GM23338 (cell line): ENCODE measurements at regions not wholly inside any gene's neighbourhood (a gene's known extent, or its start where the extent isn't known, plus 50 kb on each side); places are given as distances from the start of the nearest gene placed in this dataset.
A peak's percentile ranks its signal among the peaks of the same experiment; 100 is the strongest.

ENCODE experiments used
- ATAC-seq: fragments of 200-7000 bp; cut with Tn5 transposase; 3 replicates; pipeline ENCODE4 v1.9.1; 2020
- DNase-seq: peaks from one replicate; pipeline ENCODE4 v3.0.0-alpha.2; 2015; ENCODE audit warnings: low spot score
- H2AFZ ChIP-seq: fragments of 200-600 bp; sonication (generic); 2 replicates; pipeline ENCODE4 v1.8.0; 2016; ENCODE audit warnings: antibody characterized with exemption, mild to moderate bottlenecking, moderate library complexity
- H3F3A ChIP-seq: fragments of 200-600 bp; sonication (generic); replicated peaks from 2 replicates; pipeline ENCODE4 v1.8.0; 2017; ENCODE audit warnings: antibody characterized with exemption, mixed run types, low read depth
- H3K27ac ChIP-seq: fragments of 200-600 bp; sonication (generic); 2 replicates; pipeline ENCODE4 v1.6.1; 2016; ENCODE audit warnings: low read depth
- H3K27me3 ChIP-seq: fragments of 200-600 bp; sonication (generic); 2 replicates; pipeline ENCODE4 v1.8.0; 2016; ENCODE audit warnings: mild to moderate bottlenecking, mixed run types, moderate library complexity; ENCODE audit not compliant: insufficient read depth
- H3K36me3 ChIP-seq: fragments of 200-600 bp; sonication (generic); 2 replicates; pipeline ENCODE4 v1.8.0; 2016; ENCODE audit warnings: mild to moderate bottlenecking; ENCODE audit not compliant: insufficient read depth
- H3K4me1 ChIP-seq: fragments of 200-600 bp; sonication (generic); 2 replicates; pipeline ENCODE4 v1.8.0; 2016; ENCODE audit warnings: mild to moderate bottlenecking, moderate library complexity; ENCODE audit not compliant: insufficient read depth
- H3K4me2 ChIP-seq: fragments of 200-600 bp; sonication (generic); 2 replicates; pipeline ENCODE4 v1.7.1; 2017; ENCODE audit warnings: mixed run types
- H3K4me3 ChIP-seq: fragments of 200-600 bp; sonication (generic); 2 replicates; pipeline ENCODE4 v1.6.1; 2016; ENCODE audit warnings: mixed run types
- H3K79me2 ChIP-seq: fragments of 200-600 bp; sonication (generic); replicated peaks from 2 replicates; pipeline ENCODE4 v1.8.0; 2017; ENCODE audit warnings: mild to moderate bottlenecking; ENCODE audit not compliant: insufficient read depth
- H3K9me2 ChIP-seq: fragments of 200-600 bp; sonication (generic); 2 replicates; pipeline ENCODE4 v1.8.0; 2017; ENCODE audit not compliant: insufficient read depth
- H4K20me1 ChIP-seq: fragments of 200-600 bp; sonication (generic); replicated peaks from 2 replicates; pipeline ENCODE4 v1.8.0; 2017; ENCODE audit warnings: mild to moderate bottlenecking; ENCODE audit not compliant: insufficient read depth
- H3K27ac Mint-ChIP-seq: 2 replicates; pipeline ENCODE4 v1.8.0; 2020; ENCODE audit warnings: inconsistent platforms, mild to moderate bottlenecking, moderate library complexity, mixed read lengths
- H3K27me3 Mint-ChIP-seq: 3 replicates; pipeline ENCODE4 v1.8.0; 2022; ENCODE audit warnings: low read depth, mild to moderate bottlenecking, moderate library complexity, mixed read lengths, inconsistent platforms; ENCODE audit not compliant: insufficient read depth, poor library complexity
- H3K36me3 Mint-ChIP-seq: 3 replicates; pipeline ENCODE4 v1.8.0; 2021; ENCODE audit warnings: low read depth, mild to moderate bottlenecking, inconsistent platforms, moderate library complexity, mixed read lengths
- H3K4me1 Mint-ChIP-seq: 3 replicates; pipeline ENCODE4 v1.8.0; 2020; ENCODE audit warnings: mild to moderate bottlenecking, inconsistent platforms, mixed read lengths
- H3K4me3 Mint-ChIP-seq: 3 replicates; pipeline ENCODE4 v1.8.0; 2021; ENCODE audit warnings: moderate library complexity, mild to moderate bottlenecking, inconsistent platforms, mixed read lengths
- H3K9me3 Mint-ChIP-seq: 3 replicates; pipeline ENCODE4 v1.8.0; 2020; ENCODE audit warnings: moderate library complexity, mild to moderate bottlenecking, inconsistent platforms, mixed read lengths
- CREB1 ChIP-seq: fragments of 250-450 bp; sonication (Bioruptor Pico); IDR thresholded peaks from 2 replicates; pipeline ENCODE4 v1.5.0; 2020; ENCODE audit warnings: low read depth, mild to moderate bottlenecking, moderate library complexity
- EZH2 ChIP-seq: fragments of 200-600 bp; sonication (generic); IDR thresholded peaks from one replicate; pipeline ENCODE4 v1.8.0; 2017; ENCODE audit warnings: antibody characterized with exemption, mild to moderate bottlenecking, low read depth; ENCODE audit not compliant: unreplicated experiment
- EZH2phosphoT487 ChIP-seq: fragments of 200-600 bp; sonication (generic); IDR thresholded peaks from one replicate; pipeline ENCODE4 v1.8.1; 2018; ENCODE audit warnings: antibody characterized with exemption; ENCODE audit not compliant: unreplicated experiment
- JUNB ChIP-seq: IDR thresholded peaks from one replicate; pipeline ENCODE4 v1.6.1; 2016; ENCODE audit warnings: antibody characterized with exemption; ENCODE audit not compliant: unreplicated experiment
- NANOG ChIP-seq: IDR thresholded peaks from 2 replicates; pipeline ENCODE4 v1.6.1; 2016; ENCODE audit warnings: antibody characterized with exemption, borderline replicate concordance
- POLR2AphosphoS5 ChIP-seq: IDR thresholded peaks from 2 replicates; pipeline ENCODE4 v1.6.1; 2016; ENCODE audit warnings: antibody characterized with exemption, low read depth
- STAT1 ChIP-seq: IDR thresholded peaks from one replicate; pipeline ENCODE4 v1.6.1; 2016; ENCODE audit warnings: antibody characterized with exemption; ENCODE audit not compliant: unreplicated experiment
- ZNF114 ChIP-seq: fragments of 250-450 bp; sonication (Bioruptor Pico); IDR thresholded peaks from 2 replicates; pipeline ENCODE4 v1.5.0; 2020; ENCODE audit warnings: mild to moderate bottlenecking, moderate library complexity
- ZNF331 ChIP-seq: fragments of 250-450 bp; sonication (Bioruptor Pico); IDR thresholded peaks from 2 replicates; pipeline ENCODE4 v1.5.0; 2020; ENCODE audit warnings: low read depth, mild to moderate bottlenecking, moderate library complexity
- TF ChIP-seq, protein P1 (sequence below), 2 experiments: fragments of 200-600 bp in 1 of 2; sonication (generic) in 1 of 2; conservative IDR thresholded peaks; 2 replicates each; pipeline versions ENCODE4 v1.5.1 to v1.6.1; 2016 to 2017; ENCODE audit warnings: antibody characterized with exemption in 2 of 2, low read depth in 2 of 2, mild to moderate bottlenecking in 2 of 2, moderate library complexity in 1 of 2
- TF ChIP-seq, protein P2 (sequence below): IDR thresholded peaks from one replicate; pipeline ENCODE4 v1.6.1; 2018; ENCODE audit warnings: antibody characterized with exemption; ENCODE audit not compliant: unreplicated experiment
- TF ChIP-seq, protein P3 (sequence below): IDR thresholded peaks from 2 replicates; pipeline ENCODE4 v1.6.1; 2016; ENCODE audit warnings: antibody characterized with exemption
- TF ChIP-seq, protein P4 (sequence below): fragments of 250-450 bp; sonication (Bioruptor Pico); IDR thresholded peaks from 2 replicates; pipeline ENCODE4 v1.5.0; 2020; ENCODE audit warnings: mild to moderate bottlenecking, moderate library complexity

DNA sequence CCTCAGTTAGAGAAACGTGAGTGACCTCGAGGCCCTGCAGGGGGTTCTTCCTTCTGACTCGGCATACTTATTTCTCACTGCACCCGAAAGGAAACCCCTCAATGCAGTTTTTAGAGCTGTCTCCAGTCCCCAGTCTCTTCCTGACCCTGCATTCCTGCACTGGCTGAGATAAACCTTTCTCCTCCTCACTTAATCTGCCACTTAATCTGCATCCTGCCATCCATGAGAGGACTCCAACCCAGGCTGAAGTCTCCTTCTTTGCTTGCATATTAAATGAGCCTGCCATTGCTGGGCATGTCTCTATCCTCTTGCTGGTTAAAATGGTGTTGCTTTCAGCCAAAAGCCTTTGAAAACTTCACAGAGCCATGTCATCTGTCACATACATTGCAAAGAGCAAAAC is 125.6 kb upstream of the GATA6 start:
- Histone ChIP-seq H4K20me1 (no peaks in the 10 kb centered on the region), H3K27me3 (no peaks in the 10 kb centered on the region), H3K27ac (no peak overlapping the region), H3K79me2 (no peaks in the 10 kb centered on the region), H3K4me3 (no peak overlapping the region), H3K36me3 (no peaks in the 10 kb centered on the region), H3F3A (no peaks in the 10 kb centered on the region), H3K4me2 (no peak overlapping the region), H3K4me1 (peaks cover 6% of the 10 kb centered on the region; the same call in 1 of the 2 replicates), H3K9me2 (no peaks in the 10 kb centered on the region), H2AFZ (peak overlapping the region; percentile 69; the same call in 1 of the 2 replicates)
- Mint-ChIP-seq H3K27me3 (no peaks in the 10 kb centered on the region), H3K27ac (no peak overlapping the region), H3K4me1 (peaks cover 12% of the 10 kb centered on the region; the same call in 2 of the 3 replicates), H3K4me3 (no peak overlapping the region), H3K36me3 (no peaks in the 10 kb centered on the region), H3K9me3 (no peaks in the 10 kb centered on the region)
- TF ChIP-seq STAT1 (no peak), ZNF331 (CRISPR knock-in tag) (no peak), NANOG (no peak), ZNF114 (CRISPR knock-in tag) (no peak), POLR2AphosphoS5 (no peak), JUNB (no peak), EZH2 (no peak), EZH2phosphoT487 (no peak), CREB1 (no peak)
- TF ChIP-seq, protein P1, sequence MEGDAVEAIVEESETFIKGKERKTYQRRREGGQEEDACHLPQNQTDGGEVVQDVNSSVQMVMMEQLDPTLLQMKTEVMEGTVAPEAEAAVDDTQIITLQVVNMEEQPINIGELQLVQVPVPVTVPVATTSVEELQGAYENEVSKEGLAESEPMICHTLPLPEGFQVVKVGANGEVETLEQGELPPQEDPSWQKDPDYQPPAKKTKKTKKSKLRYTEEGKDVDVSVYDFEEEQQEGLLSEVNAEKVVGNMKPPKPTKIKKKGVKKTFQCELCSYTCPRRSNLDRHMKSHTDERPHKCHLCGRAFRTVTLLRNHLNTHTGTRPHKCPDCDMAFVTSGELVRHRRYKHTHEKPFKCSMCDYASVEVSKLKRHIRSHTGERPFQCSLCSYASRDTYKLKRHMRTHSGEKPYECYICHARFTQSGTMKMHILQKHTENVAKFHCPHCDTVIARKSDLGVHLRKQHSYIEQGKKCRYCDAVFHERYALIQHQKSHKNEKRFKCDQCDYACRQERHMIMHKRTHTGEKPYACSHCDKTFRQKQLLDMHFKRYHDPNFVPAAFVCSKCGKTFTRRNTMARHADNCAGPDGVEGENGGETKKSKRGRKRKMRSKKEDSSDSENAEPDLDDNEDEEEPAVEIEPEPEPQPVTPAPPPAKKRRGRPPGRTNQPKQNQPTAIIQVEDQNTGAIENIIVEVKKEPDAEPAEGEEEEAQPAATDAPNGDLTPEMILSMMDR (conservative IDR thresholded peaks at IDR 0.05; ENCODE audit: low read depth in 2 of 2), result no peak
- TF ChIP-seq, protein P2, sequence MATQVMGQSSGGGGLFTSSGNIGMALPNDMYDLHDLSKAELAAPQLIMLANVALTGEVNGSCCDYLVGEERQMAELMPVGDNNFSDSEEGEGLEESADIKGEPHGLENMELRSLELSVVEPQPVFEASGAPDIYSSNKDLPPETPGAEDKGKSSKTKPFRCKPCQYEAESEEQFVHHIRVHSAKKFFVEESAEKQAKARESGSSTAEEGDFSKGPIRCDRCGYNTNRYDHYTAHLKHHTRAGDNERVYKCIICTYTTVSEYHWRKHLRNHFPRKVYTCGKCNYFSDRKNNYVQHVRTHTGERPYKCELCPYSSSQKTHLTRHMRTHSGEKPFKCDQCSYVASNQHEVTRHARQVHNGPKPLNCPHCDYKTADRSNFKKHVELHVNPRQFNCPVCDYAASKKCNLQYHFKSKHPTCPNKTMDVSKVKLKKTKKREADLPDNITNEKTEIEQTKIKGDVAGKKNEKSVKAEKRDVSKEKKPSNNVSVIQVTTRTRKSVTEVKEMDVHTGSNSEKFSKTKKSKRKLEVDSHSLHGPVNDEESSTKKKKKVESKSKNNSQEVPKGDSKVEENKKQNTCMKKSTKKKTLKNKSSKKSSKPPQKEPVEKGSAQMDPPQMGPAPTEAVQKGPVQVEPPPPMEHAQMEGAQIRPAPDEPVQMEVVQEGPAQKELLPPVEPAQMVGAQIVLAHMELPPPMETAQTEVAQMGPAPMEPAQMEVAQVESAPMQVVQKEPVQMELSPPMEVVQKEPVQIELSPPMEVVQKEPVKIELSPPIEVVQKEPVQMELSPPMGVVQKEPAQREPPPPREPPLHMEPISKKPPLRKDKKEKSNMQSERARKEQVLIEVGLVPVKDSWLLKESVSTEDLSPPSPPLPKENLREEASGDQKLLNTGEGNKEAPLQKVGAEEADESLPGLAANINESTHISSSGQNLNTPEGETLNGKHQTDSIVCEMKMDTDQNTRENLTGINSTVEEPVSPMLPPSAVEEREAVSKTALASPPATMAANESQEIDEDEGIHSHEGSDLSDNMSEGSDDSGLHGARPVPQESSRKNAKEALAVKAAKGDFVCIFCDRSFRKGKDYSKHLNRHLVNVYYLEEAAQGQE, result no peak
- TF ChIP-seq, protein P3, sequence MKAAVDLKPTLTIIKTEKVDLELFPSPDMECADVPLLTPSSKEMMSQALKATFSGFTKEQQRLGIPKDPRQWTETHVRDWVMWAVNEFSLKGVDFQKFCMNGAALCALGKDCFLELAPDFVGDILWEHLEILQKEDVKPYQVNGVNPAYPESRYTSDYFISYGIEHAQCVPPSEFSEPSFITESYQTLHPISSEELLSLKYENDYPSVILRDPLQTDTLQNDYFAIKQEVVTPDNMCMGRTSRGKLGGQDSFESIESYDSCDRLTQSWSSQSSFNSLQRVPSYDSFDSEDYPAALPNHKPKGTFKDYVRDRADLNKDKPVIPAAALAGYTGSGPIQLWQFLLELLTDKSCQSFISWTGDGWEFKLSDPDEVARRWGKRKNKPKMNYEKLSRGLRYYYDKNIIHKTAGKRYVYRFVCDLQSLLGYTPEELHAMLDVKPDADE, result no peak
- TF ChIP-seq, protein P4, sequence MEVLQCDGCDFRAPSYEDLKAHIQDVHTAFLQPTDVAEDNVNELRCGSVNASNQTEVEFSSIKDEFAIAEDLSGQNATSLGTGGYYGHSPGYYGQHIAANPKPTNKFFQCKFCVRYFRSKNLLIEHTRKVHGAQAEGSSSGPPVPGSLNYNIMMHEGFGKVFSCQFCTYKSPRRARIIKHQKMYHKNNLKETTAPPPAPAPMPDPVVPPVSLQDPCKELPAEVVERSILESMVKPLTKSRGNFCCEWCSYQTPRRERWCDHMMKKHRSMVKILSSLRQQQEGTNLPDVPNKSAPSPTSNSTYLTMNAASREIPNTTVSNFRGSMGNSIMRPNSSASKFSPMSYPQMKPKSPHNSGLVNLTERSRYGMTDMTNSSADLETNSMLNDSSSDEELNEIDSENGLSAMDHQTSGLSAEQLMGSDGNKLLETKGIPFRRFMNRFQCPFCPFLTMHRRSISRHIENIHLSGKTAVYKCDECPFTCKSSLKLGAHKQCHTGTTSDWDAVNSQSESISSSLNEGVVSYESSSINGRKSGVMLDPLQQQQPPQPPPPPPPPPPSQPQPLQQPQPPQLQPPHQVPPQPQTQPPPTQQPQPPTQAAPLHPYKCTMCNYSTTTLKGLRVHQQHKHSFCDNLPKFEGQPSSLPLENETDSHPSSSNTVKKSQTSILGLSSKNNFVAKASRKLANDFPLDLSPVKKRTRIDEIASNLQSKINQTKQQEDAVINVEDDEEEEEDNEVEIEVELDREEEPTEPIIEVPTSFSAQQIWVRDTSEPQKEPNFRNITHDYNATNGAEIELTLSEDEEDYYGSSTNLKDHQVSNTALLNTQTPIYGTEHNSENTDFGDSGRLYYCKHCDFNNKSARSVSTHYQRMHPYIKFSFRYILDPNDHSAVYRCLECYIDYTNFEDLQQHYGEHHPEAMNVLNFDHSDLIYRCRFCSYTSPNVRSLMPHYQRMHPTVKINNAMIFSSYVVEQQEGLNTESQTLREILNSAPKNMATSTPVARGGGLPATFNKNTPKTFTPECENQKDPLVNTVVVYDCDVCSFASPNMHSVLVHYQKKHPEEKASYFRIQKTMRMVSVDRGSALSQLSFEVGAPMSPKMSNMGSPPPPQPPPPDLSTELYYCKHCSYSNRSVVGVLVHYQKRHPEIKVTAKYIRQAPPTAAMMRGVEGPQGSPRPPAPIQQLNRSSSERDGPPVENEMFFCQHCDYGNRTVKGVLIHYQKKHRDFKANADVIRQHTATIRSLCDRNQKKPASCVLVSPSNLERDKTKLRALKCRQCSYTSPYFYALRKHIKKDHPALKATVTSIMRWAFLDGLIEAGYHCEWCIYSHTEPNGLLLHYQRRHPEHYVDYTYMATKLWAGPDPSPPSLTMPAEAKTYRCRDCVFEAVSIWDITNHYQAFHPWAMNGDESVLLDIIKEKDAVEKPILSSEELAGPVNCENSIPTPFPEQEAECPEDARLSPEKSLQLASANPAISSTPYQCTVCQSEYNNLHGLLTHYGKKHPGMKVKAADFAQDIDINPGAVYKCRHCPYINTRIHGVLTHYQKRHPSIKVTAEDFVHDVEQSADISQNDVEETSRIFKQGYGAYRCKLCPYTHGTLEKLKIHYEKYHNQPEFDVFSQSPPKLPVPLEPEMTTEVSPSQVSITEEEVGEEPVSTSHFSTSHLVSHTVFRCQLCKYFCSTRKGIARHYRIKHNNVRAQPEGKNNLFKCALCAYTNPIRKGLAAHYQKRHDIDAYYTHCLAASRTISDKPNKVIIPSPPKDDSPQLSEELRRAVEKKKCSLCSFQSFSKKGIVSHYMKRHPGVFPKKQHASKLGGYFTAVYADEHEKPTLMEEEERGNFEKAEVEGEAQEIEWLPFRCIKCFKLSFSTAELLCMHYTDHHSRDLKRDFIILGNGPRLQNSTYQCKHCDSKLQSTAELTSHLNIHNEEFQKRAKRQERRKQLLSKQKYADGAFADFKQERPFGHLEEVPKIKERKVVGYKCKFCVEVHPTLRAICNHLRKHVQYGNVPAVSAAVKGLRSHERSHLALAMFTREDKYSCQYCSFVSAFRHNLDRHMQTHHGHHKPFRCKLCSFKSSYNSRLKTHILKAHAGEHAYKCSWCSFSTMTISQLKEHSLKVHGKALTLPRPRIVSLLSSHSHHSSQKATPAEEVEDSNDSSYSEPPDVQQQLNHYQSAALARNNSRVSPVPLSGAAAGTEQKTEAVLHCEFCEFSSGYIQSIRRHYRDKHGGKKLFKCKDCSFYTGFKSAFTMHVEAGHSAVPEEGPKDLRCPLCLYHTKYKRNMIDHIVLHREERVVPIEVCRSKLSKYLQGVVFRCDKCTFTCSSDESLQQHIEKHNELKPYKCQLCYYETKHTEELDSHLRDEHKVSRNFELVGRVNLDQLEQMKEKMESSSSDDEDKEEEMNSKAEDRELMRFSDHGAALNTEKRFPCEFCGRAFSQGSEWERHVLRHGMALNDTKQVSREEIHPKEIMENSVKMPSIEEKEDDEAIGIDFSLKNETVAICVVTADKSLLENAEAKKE (CRISPR knock-in tag), result no peak
- ATAC-seq, result peak; percentile 34; the same call in 2 of the 3 replicates
- no peak for DNase-seq
